ENCODE measurements at regions not wholly inside any gene's neighbourhood (a gene's known extent, or its start where the extent isn't known, plus 50 kb on each side); places are given as distances from the start of the nearest gene placed in this dataset.
A peak's percentile ranks its signal among the peaks of the same experiment; 100 is the strongest.
"Not testable (repeated sequence)": the region's sequence is repeated elsewhere in the genome, so short reads cannot be mapped to it uniquely, and the experiment has no call there.

DNA sequence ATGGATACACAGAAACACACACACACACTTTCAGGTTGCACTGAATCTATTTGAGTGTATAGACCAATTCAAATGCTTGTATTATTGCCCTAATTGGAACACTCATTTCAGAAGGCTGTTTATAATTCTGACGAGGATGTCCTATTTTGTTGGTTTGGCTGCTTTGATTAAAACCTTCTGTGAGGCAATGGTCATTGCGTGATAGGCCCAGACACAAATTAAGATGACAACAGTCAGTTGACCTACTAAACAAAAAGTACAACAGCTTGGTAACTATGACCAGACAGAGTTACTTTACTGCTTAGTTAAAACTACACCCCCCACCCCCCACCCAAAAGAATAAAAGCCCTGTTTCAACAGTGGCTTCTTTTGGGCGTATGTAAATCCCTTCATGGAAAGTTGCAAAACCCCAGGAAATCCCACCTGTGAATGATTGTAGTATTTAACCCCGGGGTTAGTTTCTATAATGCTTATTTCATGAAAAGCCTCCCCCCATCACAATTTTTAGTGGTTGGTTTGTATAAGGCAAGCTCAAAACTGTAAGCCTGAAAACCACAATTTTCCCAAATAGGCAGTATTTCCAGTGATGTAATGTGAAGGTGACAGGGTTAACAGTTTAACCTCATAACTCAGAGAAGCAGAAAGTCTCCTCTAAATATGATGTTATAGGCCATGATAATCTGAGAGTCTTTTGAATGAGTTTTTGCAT, 340.8 kb downstream of the FGF10 start:
- no peak for DNase-seq (ENCODE audit: low spot score)

DNA sequence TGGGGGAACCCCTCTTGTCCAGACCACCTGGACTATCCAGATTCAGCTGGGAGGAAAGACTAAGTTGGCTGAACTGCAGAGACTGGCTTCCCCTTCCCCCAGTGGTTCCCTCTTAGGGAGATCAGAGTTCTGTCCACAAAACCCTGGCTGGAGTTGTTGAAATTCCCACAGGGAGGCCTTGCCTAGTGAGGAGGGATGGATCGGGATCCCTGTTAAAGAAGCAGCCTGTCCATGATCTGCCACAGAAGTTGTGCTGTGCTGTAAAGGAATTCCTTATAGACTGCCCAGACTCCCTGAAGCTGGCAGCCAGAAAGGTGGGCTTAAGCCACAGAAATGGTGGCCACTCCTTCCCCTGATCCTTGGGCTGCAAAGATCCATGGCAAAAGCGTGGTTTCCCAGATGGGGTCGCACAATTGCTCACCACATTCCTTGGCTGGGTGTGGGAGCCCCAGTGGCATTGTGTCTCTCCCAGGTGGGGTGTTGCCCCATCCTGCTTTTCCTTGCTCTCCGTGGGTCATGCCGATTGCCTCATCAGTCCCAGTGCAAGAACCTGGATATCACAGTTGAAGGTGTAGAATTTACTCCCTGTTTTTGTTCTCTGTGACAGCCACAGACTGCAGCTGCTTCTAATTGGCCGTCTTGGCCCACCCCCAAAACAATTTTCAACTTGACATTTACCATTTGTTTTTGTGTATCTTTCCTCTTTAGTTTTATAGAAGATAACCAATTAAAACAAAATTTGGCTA, 342.4 kb downstream of the FGF10 start:
- DNase-seq (ENCODE audit: low spot score): no peak

DNA sequence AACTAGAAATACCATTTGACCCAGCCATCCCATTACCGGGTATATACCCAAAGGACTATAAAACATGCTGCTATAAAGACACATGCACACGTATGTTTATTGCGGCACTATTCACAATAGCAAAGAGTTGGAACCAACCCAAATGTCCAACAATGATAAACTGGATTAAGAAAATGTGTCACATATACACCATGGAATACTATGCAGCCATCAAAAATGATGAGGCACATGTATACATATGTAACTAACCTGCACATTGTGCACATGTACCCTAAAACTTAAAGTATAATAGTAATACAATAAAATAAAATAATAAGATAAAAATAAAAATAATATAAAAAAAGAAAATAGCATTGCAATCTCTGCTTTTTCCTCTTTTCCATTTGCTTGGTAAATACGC, 344.7 kb downstream of the FGF10 start:
- not testable (repeated sequence) for DNase-seq (ENCODE audit: low spot score)

DNA sequence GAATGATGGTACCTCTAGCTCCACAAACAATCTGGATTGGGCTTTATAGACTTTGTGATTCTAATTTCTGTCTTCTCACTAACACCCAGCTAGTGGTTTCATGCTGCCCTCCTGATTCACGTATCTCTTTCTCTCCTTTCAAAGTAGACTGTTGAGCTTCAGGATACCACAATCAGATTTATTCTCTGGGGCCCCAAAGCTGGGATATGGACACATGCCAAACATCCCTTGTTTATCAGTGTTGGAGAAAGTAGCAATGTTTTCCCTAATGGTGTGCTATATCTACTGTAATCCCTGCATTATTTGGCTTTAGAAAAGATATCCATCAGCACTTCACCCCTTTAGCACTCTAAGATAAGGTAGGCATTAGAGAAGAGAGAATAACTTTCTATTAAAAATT, 361.0 kb downstream of the FGF10 start:
- no peak for DNase-seq (ENCODE audit: low spot score)

DNA sequence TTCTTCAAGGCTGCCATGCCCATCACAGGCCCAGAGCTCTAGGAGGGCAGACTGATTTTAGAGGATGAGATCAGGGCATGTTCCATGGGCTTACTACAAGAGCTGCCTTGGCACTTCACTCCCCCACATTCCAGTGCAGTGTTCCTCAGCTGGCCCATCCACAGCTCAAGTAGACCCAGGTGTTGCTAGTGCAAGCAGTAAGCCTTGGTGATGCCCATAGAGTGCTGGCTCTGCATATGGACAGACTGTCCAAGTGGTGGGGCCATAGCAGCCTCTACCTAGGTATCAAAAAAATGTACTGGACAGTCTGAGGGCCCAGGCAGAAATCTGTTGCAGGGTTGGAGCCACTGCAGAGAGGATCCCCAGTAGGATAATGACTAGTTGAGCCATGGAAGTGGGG, 366.6 kb downstream of the FGF10 start:
- DNase-seq (ENCODE audit: low spot score): no peak

DNA sequence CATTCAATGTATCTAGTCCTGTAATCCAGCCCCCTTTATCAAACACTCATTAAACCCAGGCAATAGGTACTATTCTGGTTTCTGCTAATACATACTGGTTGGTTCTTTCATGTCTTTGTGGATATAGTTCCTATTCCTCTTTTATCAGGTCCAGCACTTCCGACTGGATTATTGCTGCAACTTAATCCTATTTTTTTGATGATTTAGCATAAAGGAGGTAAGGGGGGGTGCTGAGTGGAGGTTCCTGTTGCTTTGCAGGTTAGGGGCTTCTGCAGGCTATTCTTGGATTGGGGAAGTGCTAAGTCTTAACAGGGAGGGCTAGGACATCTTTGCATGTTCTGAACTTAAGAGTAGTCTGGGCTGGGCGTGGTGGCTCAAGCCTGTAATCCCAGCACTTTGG, 377.7 kb downstream of the FGF10 start:
- no peak for DNase-seq (ENCODE audit: low spot score)

DNA sequence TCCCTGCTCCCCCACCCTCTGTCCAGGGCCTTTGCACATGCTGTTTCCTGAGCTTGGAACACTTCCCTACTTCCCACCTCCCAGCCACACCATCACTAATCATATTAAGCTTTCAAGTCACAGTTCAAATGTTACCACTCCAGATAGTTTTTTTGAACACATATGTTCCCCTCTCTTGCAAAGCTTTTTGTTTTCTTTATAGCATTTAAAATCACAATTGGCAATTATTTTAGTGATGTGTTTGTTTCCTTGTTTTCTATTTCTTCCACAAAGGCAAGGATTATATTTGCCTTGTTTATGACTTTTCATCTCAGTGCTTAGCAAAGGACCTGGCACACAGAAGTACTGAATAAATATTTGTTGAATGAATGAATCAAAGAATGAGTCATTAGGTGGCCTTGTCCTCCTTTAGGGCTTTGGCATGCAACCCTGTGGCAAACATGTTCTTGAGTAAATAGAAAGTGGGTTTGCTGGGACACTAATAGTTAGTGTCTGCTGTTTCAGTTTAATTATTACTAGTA, 386.8 kb downstream of the FGF10 start:
- DNase-seq (ENCODE audit: low spot score): no peak

DNA sequence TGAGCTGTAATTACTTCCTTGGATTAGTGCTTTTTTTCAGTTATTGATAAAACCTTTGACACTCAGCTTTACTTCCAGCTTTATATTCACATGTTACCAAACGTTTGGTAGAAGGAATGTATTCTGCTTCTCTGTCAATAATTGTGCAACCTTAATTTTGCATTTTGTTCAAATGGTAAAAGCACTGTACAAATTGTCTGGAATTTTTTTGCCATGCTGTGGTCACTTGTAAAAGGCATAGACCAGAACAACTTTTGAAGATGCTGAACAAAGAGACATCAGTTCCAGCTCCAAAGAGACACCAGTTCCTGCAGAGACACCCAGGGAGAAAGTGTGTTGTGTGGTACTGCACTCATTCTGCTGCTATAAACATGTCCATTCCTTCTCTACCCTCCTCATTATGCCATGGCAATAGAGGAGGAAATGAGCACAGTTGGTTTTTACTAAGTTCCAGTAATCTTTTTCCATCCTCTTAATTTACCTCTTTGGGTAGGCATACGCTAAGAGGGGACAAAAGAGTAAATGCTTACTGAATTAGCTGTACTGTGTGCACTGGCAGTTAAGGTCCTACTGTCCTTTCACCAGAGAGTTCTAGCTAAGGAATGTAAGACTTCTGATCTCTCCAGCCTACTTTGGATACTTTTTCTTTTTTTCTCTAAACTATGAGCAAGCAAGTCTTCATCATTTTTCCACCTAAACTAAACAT, 387.4 kb downstream of the FGF10 start:
- no peak for DNase-seq (ENCODE audit: low spot score)

DNA sequence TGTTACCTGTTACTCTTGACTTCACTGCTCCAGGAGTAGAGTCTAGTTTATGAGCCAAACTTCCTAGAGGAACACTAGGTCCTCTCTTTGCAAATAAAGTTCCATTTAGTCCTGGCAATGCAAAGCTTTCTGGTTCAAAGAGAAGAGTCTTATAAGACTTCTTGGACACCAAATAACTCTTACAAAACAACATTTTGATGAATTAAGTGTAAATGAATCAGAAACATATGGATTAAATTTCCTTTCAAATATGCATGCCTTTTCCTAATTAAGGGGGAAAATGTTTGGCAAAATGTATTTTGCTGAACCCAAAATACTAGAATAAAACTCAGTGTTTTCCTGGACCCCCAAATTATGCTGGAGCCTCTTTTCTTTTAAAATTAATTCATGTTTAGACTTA, 388.0 kb downstream of the FGF10 start:
- no peak for DNase-seq (ENCODE audit: low spot score)

DNA sequence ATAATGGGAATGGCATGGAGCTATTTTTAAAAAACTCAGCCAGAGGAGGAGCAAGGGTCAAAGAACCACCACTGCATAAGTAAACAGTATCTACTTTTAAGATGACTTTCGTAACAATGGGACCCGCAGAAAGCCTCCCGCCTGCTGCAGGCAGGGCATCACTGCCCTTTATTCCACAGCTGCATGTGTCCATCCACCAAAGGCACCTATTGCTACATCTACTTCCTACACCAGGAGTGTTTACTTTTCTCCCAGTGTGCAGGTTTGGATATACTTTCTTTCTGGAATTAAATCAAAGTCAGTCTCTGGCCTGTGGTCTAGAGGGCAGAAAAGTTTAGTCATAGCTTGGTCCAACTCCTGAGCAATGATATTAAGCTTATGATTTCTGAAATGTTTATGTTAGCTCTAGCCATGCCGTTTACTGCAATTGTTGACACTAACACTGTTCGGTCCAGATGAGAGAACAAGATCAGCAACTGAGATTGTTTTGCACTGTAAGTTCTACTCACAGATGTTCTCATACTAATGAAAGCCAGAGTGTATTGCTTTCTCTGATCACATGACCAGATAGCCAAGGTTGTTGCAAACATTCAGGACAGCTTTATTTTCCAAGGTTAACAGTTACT, 391.5 kb downstream of the FGF10 start:
- DNase-seq (ENCODE audit: low spot score): no peak

DNA sequence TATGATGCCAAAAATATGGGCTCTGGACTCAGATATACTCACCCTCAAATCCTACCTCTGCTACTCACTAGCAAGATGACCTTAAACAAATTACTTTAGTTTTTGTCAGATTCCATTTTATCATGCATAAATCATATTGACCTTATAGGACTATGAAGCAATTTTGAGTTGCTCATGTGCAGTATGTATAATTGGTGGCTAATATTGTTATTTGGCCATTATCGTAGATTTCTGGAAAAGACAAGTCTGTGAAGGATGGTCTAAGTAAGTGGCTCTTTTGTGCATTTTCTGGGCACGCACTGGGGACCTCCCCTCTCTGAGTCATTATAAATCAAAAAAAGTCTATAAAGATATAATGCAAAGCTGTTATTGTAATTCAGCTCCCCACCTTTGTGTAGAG, 393.0 kb downstream of the FGF10 start:
- no peak for DNase-seq (ENCODE audit: low spot score)

DNA sequence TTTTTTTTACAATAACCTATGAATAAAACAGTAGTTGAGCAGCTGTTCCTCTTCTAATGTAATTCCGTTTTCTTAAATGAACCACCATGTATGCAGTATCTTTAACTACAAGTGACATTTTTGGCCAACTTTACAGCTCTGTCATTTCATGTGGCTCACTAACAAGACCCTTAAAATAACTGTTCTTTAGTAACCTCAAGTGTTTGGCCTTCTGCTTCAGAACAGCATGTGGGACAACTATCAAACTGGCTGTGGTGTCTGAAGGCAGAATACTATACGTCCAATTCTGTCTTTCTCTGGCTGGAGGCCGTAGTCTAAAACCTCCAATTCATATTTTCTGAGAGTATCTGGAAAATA, 391.4 kb downstream of the NNT start:
- DNase-seq (ENCODE audit: low spot score): no peak

DNA sequence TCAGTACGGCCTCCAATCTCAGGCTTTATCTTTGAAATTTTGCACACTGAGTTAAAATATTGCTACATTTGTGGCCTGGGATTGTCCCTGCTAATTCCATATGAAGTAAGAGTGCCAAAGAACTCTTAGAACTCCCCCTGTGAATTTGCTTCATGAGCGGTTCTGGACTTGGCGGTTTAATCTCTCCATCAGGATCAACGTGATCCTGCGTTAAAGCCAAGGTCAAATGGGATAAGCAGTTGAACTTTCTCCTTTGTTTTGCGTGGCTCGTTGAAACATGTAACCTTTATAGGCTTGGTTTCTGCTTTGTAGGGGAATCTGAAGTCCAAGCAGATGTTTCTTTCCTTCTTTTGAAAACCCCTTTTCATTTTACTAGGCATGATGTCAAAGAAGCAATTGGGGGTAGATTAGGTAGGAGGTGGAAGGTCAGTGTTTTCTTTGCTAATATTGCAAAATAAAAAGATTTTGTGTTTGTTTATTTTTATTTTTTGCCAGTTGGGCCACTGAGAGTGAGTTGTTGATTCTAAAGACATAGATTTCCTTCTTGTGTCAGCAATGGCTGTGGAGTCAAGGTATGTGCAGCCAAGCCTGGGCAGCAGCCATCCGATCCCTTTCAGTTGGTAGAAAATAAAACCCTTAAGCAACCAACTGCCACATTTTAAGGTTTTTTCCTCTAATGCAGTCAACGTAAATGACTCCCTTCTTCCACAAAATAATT, 390.8 kb downstream of the NNT start:
- DNase-seq (ENCODE audit: low spot score): no peak

DNA sequence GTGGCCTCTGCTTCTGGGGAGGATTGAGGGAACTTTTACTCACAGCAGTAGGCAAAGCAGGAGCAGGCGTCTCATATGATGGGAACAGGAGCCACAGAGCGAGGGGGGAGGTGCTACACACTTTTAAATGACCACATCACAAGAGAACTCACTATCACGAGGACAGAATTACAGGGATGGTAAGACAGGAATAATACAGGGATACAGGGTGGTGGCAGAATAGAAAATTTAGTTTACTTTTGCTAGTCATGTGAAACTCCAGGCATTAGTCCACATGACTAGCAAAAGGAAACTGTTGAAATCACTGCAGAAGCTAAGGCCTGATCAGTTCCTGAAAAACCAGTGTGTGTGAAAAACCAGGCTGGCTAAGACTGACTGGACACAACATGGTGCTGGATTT, 382.4 kb downstream of the NNT start:
- DNase-seq (ENCODE audit: low spot score): no peak

DNA sequence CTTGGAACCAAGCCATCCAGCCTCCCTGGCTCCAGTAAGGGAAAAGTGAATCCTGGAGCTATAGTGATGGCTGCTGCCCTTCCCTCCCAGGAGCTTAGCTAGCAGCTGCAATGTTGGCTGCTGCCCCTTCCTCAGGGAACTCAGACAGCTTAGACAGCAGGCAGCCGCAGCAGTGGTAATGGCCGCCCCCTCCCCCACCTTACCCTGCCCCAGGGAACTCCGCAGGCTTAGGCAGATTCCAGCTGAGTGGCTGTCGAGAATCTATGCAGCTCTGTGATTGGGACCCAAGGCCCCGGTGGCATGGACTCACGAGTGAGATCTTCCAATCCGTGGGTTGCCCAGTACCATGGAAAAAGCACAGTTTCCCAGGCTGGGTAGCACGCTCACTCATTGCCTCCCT, 378.6 kb downstream of the NNT start:
- peak; percentile 49 for DNase-seq (ENCODE audit: low spot score)

DNA sequence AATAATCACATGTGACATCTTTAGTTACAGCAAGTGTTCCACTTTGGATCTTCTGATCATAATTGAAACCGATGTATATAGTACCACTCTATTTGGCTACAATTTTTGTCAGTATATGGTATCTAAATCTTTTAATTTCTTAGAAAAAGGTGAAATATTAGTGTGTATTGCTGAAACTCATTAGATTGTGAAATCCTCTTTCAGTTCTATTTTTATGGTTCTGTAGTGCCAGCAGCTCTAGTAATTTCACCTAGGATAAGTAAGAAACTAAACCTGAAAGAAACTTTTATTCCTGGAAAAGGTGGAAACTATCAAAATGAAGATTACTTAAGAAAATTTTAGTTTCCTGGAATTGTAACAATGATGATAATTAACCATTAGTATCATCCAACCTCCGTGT, 370.9 kb downstream of the NNT start:
- DNase-seq (ENCODE audit: low spot score): no peak

DNA sequence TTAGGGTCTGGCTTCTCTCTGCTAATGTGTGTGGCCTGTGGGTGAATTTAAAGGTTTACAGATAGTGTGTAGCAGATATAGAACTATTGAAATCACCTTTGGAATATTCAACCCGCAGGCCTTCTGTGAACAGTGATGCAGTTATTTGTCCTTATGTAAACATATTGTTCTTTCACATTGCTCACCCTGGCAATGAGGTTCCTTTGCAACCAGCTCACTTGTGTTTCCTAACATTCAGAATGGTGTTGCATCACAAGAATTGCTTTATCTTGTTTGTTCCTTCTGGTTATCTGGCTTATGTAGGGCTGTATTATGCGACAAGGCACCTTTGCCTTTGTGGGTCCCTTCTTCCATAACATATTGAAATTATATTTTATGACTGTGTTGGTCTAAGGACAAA, 370.3 kb downstream of the NNT start:
- DNase-seq (ENCODE audit: low spot score): no peak

DNA sequence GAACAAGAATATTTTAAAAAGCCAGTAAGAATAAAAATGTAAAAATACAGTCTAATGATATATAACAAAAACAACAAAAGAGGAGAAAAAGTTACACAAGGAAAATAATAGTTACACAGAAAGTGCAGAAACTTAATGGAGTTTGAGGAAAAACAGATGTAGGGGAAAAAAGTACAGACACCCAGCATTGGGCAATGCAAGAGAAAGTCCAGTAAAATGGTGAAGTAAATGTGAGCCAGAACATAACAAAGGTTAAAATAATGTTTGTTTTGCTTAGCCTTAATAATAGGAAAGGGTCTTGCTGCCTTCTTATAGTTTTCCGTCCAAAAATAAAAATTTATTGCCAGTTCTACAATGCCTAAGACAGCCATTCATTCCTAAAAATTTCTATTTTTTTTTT, 364.2 kb downstream of the NNT start:
- no peak for DNase-seq (ENCODE audit: low spot score)

DNA sequence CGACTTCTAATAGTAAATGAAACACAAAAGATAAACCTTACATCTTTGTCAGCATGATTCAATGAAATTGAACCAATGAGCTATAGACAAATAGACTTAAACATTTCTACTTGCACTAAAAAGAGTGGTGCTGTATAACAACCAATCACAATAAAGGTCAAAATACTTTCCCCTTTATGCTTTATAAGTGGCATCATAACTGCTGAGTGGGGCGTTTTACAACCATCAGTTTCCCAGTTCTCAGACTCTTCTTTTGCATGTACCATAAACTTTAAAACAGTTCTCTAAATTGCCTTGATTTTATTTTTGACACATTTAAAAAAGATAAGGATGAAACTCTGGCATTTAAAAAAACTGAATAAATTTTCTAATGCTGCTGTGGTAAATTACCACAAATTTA, 356.2 kb downstream of the NNT start:
- no peak for DNase-seq (ENCODE audit: low spot score)

DNA sequence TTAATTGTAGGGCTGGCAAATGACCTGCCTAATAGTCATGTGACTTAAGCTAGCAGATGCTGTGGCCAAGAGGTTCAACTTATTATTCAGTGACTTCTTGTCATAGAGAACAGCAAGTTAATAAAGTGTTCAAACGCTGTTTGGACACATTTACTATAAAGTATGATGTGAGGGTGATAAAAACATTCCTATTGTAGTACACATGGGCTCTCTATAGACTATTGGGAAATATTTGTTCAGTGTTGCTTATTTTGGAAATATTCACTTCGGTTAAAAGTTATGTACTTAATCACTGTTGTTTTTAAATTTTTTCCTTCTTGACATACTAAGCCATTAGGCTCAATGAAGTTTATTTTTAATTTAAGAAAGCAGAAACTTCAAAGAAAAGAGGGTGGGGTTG, 345.0 kb downstream of the NNT start:
- DNase-seq (ENCODE audit: low spot score): no peak

DNA sequence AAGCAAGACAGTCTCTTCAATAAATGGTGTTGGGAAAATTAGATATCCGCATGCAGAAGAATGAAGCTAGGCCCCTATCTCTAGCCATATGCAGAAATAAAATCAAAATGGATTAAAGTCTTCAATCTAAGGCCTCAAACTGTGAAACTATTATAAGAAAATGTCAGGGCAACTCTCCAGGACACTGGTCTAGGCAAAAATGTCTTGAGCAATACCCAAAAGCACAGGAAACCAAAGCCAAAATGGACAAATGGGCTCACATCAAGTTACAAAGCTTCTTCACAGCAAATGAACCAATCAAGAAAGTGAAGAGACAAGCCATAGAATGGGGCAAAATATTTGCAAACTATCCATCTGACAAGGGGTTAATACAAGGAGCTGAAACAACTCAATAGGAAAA, 338.8 kb downstream of the NNT start:
- no peak for DNase-seq (ENCODE audit: low spot score)

DNA sequence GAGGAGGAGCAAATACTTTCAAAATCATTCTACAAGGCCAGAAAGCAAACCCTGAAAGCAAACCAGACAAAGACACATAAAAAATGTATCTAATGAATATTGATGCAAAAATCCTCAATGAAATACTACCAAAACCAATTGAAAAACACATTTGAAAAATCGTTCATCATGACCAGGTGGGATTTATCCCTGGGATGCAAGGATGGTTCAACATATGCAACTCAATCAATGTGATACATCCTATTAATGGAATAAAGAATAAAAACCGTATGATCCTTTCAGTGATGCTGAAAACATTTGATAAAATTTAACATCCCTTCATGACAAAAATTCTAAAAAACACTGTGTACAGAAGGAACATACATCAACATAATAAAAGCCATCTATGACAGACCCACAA, 337.6 kb downstream of the NNT start:
- DNase-seq (ENCODE audit: low spot score): no peak

All from ecto neural progenitor cell (in vitro differentiated cells).